MM.1S (cell line): ENCODE measurements at regions not wholly inside any gene's neighbourhood (a gene's known extent, or its start where the extent isn't known, plus 50 kb on each side); places are given as distances from the start of the nearest gene placed in this dataset.
A peak's percentile ranks its signal among the peaks of the same experiment; 100 is the strongest.

ENCODE experiments used
- DNase-seq: peaks from one replicate; pipeline ENCODE4 v3.0.0-alpha.2; 2015
- H2AFZ ChIP-seq: fragments of 300-600 bp; sonication (generic); 2 replicates; pipeline ENCODE4 v1.6.0; 2016; ENCODE audit warnings: antibody characterized with exemption, low read length
- H3F3A ChIP-seq: fragments of 300-600 bp; sonication (generic); 2 replicates; pipeline ENCODE4 v1.6.1; 2016; ENCODE audit warnings: mild to moderate bottlenecking, antibody characterized with exemption, low read length, moderate library complexity, mixed read lengths; ENCODE audit not compliant: insufficient read depth
- H3K27ac ChIP-seq: fragments of 300-600 bp; sonication (generic); 2 replicates; pipeline ENCODE4 v1.5.1; 2016; ENCODE audit warnings: mild to moderate bottlenecking, low read length
- H3K27me3 ChIP-seq: fragments of 300-600 bp; sonication (generic); replicated peaks from 2 replicates; pipeline ENCODE4 v1.6.0; 2016; ENCODE audit warnings: low read length; ENCODE audit not compliant: insufficient read depth
- H3K36me3 ChIP-seq: fragments of 300-600 bp; sonication (generic); replicated peaks from 2 replicates; pipeline ENCODE4 v1.6.1; 2016; ENCODE audit warnings: mild to moderate bottlenecking, low read length, mixed read lengths; ENCODE audit not compliant: insufficient read depth
- H3K4me1 ChIP-seq: fragments of 300-600 bp; sonication (generic); 2 replicates; pipeline ENCODE4 v1.6.1; 2016; ENCODE audit warnings: low read length, mixed read lengths
- H3K4me2 ChIP-seq: fragments of 300-600 bp; sonication (generic); 2 replicates; pipeline ENCODE4 v1.6.0; 2016; ENCODE audit warnings: low read depth, low read length
- H3K4me3 ChIP-seq: fragments of 300-600 bp; sonication (generic); 2 replicates; pipeline ENCODE4 v1.5.1; 2016; ENCODE audit warnings: low read length, mixed read lengths
- H3K79me2 ChIP-seq: fragments of 300-600 bp; sonication (generic); 2 replicates; pipeline ENCODE4 v1.6.1; 2016; ENCODE audit warnings: mixed run types, low read length, mixed read lengths
- H3K9ac ChIP-seq: fragments of 300-600 bp; sonication (generic); 2 replicates; pipeline ENCODE4 v1.6.1; 2016; ENCODE audit warnings: low read length, mixed read lengths
- H3K9me2 ChIP-seq: fragments of 300-600 bp; sonication (generic); replicated peaks from 2 replicates; pipeline ENCODE4 v1.6.1; 2016; ENCODE audit warnings: mild to moderate bottlenecking, low read length, mixed read lengths; ENCODE audit not compliant: insufficient read depth
- H3K9me3 ChIP-seq: fragments of 300-600 bp; sonication (generic); replicated peaks from 2 replicates; pipeline ENCODE4 v1.6.1; 2016; ENCODE audit warnings: mild to moderate bottlenecking, low read length, mixed read lengths; ENCODE audit not compliant: insufficient read depth
- H4K20me1 ChIP-seq: fragments of 300-600 bp; sonication (generic); 2 replicates; pipeline ENCODE4 v1.6.1; 2016; ENCODE audit warnings: mild to moderate bottlenecking, low read length, moderate library complexity, mixed read lengths; ENCODE audit not compliant: insufficient read depth
- CTCF ChIP-seq: fragments of 300-600 bp; sonication (generic); IDR thresholded peaks from 2 replicates; pipeline ENCODE4 v1.5.1; 2016; ENCODE audit warnings: antibody characterized with exemption, low read length, mixed read lengths
- EZH2 ChIP-seq: fragments of 300-600 bp; sonication (generic); optimal IDR thresholded peaks from 2 replicates; pipeline ENCODE3; 2017; ENCODE audit warnings: low read depth, mild to moderate bottlenecking, antibody characterized with exemption, low read length, mixed read lengths
- EZH2phosphoT487 ChIP-seq: fragments of 300-600 bp; sonication (generic); IDR thresholded peaks from 2 replicates; pipeline ENCODE4 v1.6.1; 2018; ENCODE audit warnings: antibody characterized with exemption, low read length

GRCh38 chr2:215830304-215830703 lies 183.0 kb downstream of the MREG start:
- H3K79me2 ChIP-seq = no peaks in the 10 kb centered on the region
- H3F3A ChIP-seq = no peaks in the 10 kb centered on the region
- no peak overlapping the region for H3K27ac ChIP-seq
- H3K4me2 ChIP-seq = no peak overlapping the region
- no peaks in the 10 kb centered on the region for H3K36me3 ChIP-seq
- H3K4me1 ChIP-seq = peaks cover 9% of the 10 kb centered on the region
- H2AFZ ChIP-seq = no peak overlapping the region
- H3K9me3 ChIP-seq = no peaks in the 10 kb centered on the region
- H3K9ac ChIP-seq = no peak overlapping the region
- no peaks in the 10 kb centered on the region for H4K20me1 ChIP-seq
- no peak for TF ChIP-seq EZH2phosphoT487
- no peak for TF ChIP-seq CTCF
- no peak for TF ChIP-seq EZH2
- DNase-seq = no peak
- H3K27me3 ChIP-seq = no peaks in the 10 kb centered on the region
- H3K9me2 ChIP-seq = no peaks in the 10 kb centered on the region
- H3K4me3 ChIP-seq = no peak overlapping the region

DNA sequence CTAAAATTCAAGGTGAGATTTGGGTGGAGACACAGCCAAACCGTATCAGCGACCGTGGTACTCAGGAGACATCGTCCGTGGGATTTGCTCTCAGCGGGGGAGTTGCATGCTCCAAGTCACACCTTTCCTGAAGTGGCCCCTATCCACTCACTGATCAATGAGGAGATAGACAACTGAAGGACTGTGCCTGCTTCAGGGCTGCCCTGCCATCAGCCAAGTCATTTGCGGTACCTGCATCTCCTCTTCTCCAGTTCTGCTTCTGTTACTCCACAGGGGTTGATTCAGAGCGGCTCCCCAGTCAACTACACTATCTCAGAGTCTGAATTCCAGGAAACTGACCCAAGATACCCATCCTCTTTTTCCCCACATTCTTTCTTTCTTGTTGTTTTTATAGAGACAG lies 184.1 kb downstream of the MREG start:
- no peak overlapping the region for H3K27ac ChIP-seq
- no peak overlapping the region for H2AFZ ChIP-seq
- no peaks in the 10 kb centered on the region for H3K9me2 ChIP-seq
- H3K9ac ChIP-seq = no peak overlapping the region
- no peak overlapping the region for H3K4me2 ChIP-seq
- no peaks in the 10 kb centered on the region for H3K79me2 ChIP-seq
- no peaks in the 10 kb centered on the region for H3K27me3 ChIP-seq
- H3F3A ChIP-seq = no peaks in the 10 kb centered on the region
- TF ChIP-seq CTCF (no peak), EZH2phosphoT487 (no peak), EZH2 (no peak)
- H4K20me1 ChIP-seq = no peaks in the 10 kb centered on the region
- peaks cover 9% of the 10 kb centered on the region for H3K4me1 ChIP-seq
- no peaks in the 10 kb centered on the region for H3K9me3 ChIP-seq
- H3K36me3 ChIP-seq = no peaks in the 10 kb centered on the region
- DNase-seq = no peak
- no peak overlapping the region for H3K4me3 ChIP-seq

DNA sequence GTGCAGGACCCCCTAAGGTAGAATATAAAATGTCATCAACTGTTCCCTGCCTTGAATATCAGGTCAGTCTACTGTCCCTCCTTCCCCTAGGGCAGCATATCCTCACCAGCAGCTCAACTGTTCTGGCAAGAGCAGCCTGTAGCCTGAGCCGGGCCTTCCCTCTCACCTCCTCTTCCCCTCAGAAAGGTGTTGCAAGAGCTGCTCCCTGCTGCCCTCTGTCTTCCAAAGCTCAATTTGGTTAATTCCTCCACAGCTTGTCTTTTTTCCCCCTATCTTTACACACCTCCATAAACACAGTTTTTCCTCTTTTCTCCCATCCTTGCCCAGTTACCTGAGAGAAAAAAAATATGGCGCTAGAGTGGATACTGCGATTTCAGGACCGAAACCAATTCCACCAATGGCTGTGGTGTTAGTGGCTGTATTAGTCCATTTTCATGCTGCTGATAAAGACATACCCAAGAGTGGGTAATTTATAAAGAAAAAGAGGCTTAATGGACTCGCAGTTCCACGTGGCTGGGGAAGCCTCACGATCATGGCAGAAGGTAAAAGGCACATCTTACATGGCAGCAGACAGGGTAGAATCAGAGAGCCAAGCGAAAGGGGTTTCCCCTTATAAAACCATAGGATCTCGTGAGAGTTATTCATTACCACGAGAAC lies 184.7 kb downstream of the MREG start:
- H3K27me3 ChIP-seq = no peaks in the 10 kb centered on the region
- H3K9me3 ChIP-seq = no peaks in the 10 kb centered on the region
- no peaks in the 10 kb centered on the region for H3K36me3 ChIP-seq
- H3K27ac ChIP-seq = no peak overlapping the region
- TF ChIP-seq EZH2phosphoT487 = no peak
- TF ChIP-seq CTCF = peak; percentile 68
- no peaks in the 10 kb centered on the region for H3F3A ChIP-seq
- no peak overlapping the region for H3K4me3 ChIP-seq
- H3K4me2 ChIP-seq = no peak overlapping the region
- H4K20me1 ChIP-seq = no peaks in the 10 kb centered on the region
- H3K4me1 ChIP-seq = peaks cover 9% of the 10 kb centered on the region
- no peak overlapping the region for H2AFZ ChIP-seq
- H3K9ac ChIP-seq = no peak overlapping the region
- no peaks in the 10 kb centered on the region for H3K79me2 ChIP-seq
- peak; percentile 48 for DNase-seq
- no peaks in the 10 kb centered on the region for H3K9me2 ChIP-seq
